ENCODE measurements at regions not wholly inside any gene's neighbourhood (a gene's known extent, or its start where the extent isn't known, plus 50 kb on each side); places are given as distances from the start of the nearest gene placed in this dataset.

- TF ChIP-seq, protein P1, sequence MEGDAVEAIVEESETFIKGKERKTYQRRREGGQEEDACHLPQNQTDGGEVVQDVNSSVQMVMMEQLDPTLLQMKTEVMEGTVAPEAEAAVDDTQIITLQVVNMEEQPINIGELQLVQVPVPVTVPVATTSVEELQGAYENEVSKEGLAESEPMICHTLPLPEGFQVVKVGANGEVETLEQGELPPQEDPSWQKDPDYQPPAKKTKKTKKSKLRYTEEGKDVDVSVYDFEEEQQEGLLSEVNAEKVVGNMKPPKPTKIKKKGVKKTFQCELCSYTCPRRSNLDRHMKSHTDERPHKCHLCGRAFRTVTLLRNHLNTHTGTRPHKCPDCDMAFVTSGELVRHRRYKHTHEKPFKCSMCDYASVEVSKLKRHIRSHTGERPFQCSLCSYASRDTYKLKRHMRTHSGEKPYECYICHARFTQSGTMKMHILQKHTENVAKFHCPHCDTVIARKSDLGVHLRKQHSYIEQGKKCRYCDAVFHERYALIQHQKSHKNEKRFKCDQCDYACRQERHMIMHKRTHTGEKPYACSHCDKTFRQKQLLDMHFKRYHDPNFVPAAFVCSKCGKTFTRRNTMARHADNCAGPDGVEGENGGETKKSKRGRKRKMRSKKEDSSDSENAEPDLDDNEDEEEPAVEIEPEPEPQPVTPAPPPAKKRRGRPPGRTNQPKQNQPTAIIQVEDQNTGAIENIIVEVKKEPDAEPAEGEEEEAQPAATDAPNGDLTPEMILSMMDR (IDR thresholded peaks at IDR 0.05): no peak
- TF ChIP-seq POLR2A (IDR thresholded peaks at IDR 0.05): no peak
Measured at GRCh38 chr21:27649762-27650161, 682.9 kb upstream of the ADAMTS5 start.
